PC-3 (cell line): ENCODE measurements at regions not wholly inside any gene's neighbourhood (a gene's known extent, or its start where the extent isn't known, plus 50 kb on each side); places are given as distances from the start of the nearest gene placed in this dataset.

ENCODE experiments used
- ATAC-seq: fragments of 200-7000 bp; cut with Tn5 transposase; 2 replicates; pipeline ENCODE4 v1.9.1; 2020; ENCODE audit warnings: mild to moderate bottlenecking, moderate library complexity
- BruUV-seq: library from RNA; stranded (reverse); fragments of 400-500 nt; replicated peaks from 2 replicates; lab custom pipeline; 2021; lab: Mats Ljungman, UMichigan
- CTCF ChIA-PET: fragments of 300-600 bp; sonication (Branson Sonifier 250); formaldehyde crosslinking; loops from one replicate; lab custom pipeline; 2022; ENCODE audit warnings: antibody characterized with exemption; lab: Charles Lee
- POLR2A ChIA-PET: fragments of 300-600 bp; sonication (Branson Sonifier 250); formaldehyde crosslinking; loops from one replicate; lab custom pipeline; 2022; ENCODE audit warnings: antibody characterized with exemption; ENCODE audit not compliant: unreplicated experiment; lab: Charles Lee
- DNase-seq: peaks from one replicate; pipeline ENCODE4 v3.0.0-alpha.2; 2015
- H2AFZ ChIP-seq: fragments of 300-600 bp; sonication (generic); 2 replicates; pipeline ENCODE4 v1.6.0; 2016; ENCODE audit warnings: antibody characterized with exemption, low read length
- H3F3A ChIP-seq: fragments of 300-600 bp; sonication (generic); one replicate; pipeline ENCODE4 v1.6.0; 2017; ENCODE audit warnings: antibody characterized with exemption, low read length, control low read depth, mild to moderate bottlenecking; ENCODE audit not compliant: unreplicated experiment
- H3K27ac ChIP-seq: fragments of 300-600 bp; sonication (generic); 2 replicates; pipeline ENCODE4 v1.5.1; 2016; ENCODE audit warnings: mild to moderate bottlenecking, low read length
- H3K27me3 ChIP-seq: fragments of 300-600 bp; sonication (generic); 2 replicates; pipeline ENCODE4 v1.6.1; 2016; ENCODE audit warnings: low read length, mixed read lengths
- H3K36me3 ChIP-seq: fragments of 300-600 bp; sonication (generic); 2 replicates; pipeline ENCODE4 v1.6.1; 2016; ENCODE audit warnings: low read depth, mixed run types, low read length, mixed read lengths
- H3K4me1 ChIP-seq: fragments of 300-600 bp; sonication (generic); 2 replicates; pipeline ENCODE4 v1.5.1; 2016; ENCODE audit warnings: low read length; ENCODE audit not compliant: insufficient read depth
- H3K4me2 ChIP-seq: fragments of 300-600 bp; sonication (generic); 2 replicates; pipeline ENCODE4 v1.6.0; 2016; ENCODE audit warnings: low read length
- H3K4me3 ChIP-seq: fragments of 300-600 bp; sonication (generic); 2 replicates; pipeline ENCODE4 v1.5.1; 2016; ENCODE audit warnings: mild to moderate bottlenecking, low read length, mixed read lengths
- H3K79me2 ChIP-seq: fragments of 300-600 bp; sonication (generic); 2 replicates; pipeline ENCODE4 v1.6.1; 2017; ENCODE audit warnings: low read length, mixed read lengths
- H3K9ac ChIP-seq: fragments of 300-600 bp; sonication (generic); 2 replicates; pipeline ENCODE4 v1.6.0; 2016; ENCODE audit warnings: mild to moderate bottlenecking, low read length
- H3K9me2 ChIP-seq: fragments of 300-600 bp; sonication (generic); replicated peaks from 2 replicates; pipeline ENCODE4 v1.6.1; 2016; ENCODE audit warnings: mixed run types, low read length, mixed read lengths
- H3K9me3 ChIP-seq: fragments of 300-600 bp; sonication (generic); 2 replicates; pipeline ENCODE4 v1.6.1; 2016; ENCODE audit warnings: low read length, mixed read lengths
- H4K20me1 ChIP-seq: fragments of 300-600 bp; sonication (generic); 2 replicates; pipeline ENCODE4 v1.6.1; 2016; ENCODE audit warnings: low read length, mixed read lengths
- EZH2 ChIP-seq: fragments of 300-600 bp; sonication (generic); IDR thresholded peaks from one replicate; pipeline ENCODE4 v1.6.1; 2017; ENCODE audit warnings: antibody characterized with exemption, mild to moderate bottlenecking, low read length; ENCODE audit not compliant: unreplicated experiment
- EZH2phosphoT487 ChIP-seq: fragments of 300-600 bp; sonication (generic); IDR thresholded peaks from 2 replicates; pipeline ENCODE4 v1.6.1; 2018; ENCODE audit warnings: mild to moderate bottlenecking, antibody characterized with exemption, low read length, borderline replicate concordance
- intact Hi-C: fragments of 100-400 bp; cut with micrococcal nuclease; formaldehyde crosslinking; loops from 2 replicates; pipeline ENCODE4 v1.9.0; 2023
- TF ChIP-seq, protein P1 (sequence below): fragments of 300-600 bp; sonication (generic); conservative IDR thresholded peaks from 2 replicates; pipeline ENCODE4 v1.5.1; 2017; ENCODE audit warnings: antibody characterized with exemption, low read depth, mild to moderate bottlenecking, low read length

DNA sequence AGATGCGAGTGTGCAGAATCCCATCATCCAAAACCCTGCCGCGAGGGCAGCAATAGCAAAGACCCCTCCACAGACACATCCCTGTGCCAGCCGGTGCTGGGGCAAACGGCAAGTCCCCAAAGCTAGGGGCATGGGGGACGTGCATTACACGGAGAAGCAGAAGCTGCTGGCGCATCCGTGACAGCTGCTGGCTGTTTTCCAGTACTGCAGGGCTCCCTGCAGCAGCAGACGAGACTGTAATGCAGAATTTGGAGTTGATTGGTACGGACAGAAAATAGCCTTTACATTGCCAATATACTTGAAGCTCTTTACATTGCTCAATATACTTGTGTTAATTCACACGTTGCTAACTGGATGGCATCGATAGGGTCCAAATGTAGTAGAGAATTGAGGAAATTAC lies 77.2 kb upstream of the TMTC4 start:
- ChIA-PET POLR2A (no interaction called here), CTCF (no interaction called here)
- Histone ChIP-seq H3K27ac (no peak overlapping the region), H3K27me3 (peaks cover 36% of the 10 kb centered on the region), H3K9me3 (no peaks in the 10 kb centered on the region), H3K9me2 (no peaks in the 10 kb centered on the region), H2AFZ (no peak overlapping the region), H3K4me2 (no peak overlapping the region), H4K20me1 (no peaks in the 10 kb centered on the region), H3K4me1 (no peaks in the 10 kb centered on the region), H3K79me2 (no peaks in the 10 kb centered on the region), H3F3A (no peaks in the 10 kb centered on the region), H3K4me3 (no peak overlapping the region), H3K36me3 (no peaks in the 10 kb centered on the region), H3K9ac (no peak overlapping the region)
- ATAC-seq (no peak), DNase-seq (no peak)
- no TSS peak for BruUV-seq
- TF ChIP-seq, protein P1, sequence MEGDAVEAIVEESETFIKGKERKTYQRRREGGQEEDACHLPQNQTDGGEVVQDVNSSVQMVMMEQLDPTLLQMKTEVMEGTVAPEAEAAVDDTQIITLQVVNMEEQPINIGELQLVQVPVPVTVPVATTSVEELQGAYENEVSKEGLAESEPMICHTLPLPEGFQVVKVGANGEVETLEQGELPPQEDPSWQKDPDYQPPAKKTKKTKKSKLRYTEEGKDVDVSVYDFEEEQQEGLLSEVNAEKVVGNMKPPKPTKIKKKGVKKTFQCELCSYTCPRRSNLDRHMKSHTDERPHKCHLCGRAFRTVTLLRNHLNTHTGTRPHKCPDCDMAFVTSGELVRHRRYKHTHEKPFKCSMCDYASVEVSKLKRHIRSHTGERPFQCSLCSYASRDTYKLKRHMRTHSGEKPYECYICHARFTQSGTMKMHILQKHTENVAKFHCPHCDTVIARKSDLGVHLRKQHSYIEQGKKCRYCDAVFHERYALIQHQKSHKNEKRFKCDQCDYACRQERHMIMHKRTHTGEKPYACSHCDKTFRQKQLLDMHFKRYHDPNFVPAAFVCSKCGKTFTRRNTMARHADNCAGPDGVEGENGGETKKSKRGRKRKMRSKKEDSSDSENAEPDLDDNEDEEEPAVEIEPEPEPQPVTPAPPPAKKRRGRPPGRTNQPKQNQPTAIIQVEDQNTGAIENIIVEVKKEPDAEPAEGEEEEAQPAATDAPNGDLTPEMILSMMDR = no peak
- TF ChIP-seq EZH2phosphoT487 (no peak), EZH2 (no peak)
- intact Hi-C loops = no loop called here

DNA sequence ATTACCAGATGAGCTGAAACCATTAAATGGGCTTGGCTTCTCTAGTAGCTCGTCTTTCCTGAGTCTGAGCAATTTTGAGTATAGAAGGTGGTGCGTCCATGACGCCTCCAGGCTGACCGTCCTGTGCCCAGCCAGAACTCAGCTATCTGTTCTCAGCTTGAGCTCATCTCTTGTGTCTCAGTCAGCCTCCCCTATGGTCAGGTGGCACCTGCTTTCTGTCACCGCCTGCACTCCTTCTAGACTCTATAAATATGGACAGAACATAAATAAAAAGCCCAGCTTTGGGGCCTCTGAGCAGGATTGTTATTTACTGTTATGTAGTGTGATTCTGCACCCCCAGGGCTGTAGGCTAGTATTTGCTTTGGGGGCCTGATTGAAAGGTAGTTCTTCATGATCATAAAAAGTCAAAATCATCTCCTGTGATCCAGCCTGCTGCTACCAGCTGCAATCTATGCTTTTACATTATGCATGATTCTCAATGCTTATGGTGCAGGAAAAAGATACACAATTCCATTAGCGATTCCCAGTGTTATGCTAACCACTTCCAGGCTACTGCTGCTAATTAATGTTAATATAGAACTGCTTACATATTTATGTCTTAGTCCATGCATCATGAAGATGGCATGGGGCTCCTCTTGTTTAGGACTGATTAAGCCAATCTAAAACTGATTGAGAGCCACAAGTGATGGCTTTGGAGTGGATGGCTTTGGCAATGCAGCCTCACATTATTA lies 72.5 kb upstream of the TMTC4 start:
- no peak overlapping the region for H3K27ac ChIP-seq
- peaks cover 30% of the 10 kb centered on the region for H3K27me3 ChIP-seq
- no peaks in the 10 kb centered on the region for H3K9me3 ChIP-seq
- ATAC-seq = no peak
- no peak for DNase-seq
- H3K9ac ChIP-seq = no peak overlapping the region
- TF ChIP-seq EZH2phosphoT487 (no peak), EZH2 (no peak)
- TF ChIP-seq, protein P1 = no peak
- H3K4me2 ChIP-seq = no peak overlapping the region
- CTCF ChIA-PET = no interaction called here
- H3K4me1 ChIP-seq = no peaks in the 10 kb centered on the region
- intact Hi-C loops = no loop called here
- no peak overlapping the region for H3K4me3 ChIP-seq
- no peaks in the 10 kb centered on the region for H3K9me2 ChIP-seq
- H3F3A ChIP-seq = no peaks in the 10 kb centered on the region
- H2AFZ ChIP-seq = no peak overlapping the region
- POLR2A ChIA-PET = no interaction called here
- no peaks in the 10 kb centered on the region for H4K20me1 ChIP-seq
- H3K36me3 ChIP-seq = no peaks in the 10 kb centered on the region
- BruUV-seq = no TSS peak
- no peaks in the 10 kb centered on the region for H3K79me2 ChIP-seq

DNA sequence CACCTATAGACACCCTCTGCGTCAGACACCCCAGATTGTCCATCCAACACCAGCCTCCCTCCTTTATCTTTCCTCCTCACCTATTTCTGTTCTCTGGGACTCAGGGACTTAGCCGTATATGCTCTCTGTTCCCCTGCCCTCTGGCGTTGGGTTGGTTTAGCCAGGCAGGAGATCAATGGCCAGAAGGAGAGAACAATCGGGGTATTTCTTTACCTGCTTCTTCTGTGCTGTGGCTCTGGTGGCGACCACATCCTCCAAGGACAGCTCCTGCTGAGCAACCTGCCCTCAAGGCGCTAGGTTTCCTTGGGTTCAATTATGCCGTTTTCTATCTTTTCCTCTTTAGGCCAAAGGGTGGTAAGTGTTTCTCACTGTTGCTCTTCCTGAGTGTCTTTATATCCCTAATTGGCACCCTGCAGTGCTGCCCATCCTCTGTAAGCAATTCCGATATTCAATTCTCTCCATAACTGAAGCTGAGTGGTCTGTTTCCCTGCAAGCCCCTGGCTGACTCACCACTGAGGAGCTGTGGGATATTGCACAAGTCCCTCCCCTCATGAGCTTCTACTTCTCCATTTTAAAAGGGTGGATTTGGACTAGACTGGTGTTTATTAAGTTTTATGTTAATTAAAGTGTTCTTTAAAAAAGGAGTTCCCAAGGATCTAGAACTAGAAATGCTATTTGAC lies 63.7 kb upstream of the TMTC4 start:
- CTCF ChIA-PET = no interaction called here
- Histone ChIP-seq H3K27me3 (no peaks in the 10 kb centered on the region), H3K36me3 (no peaks in the 10 kb centered on the region), H3K9me2 (no peaks in the 10 kb centered on the region), H3K9ac (no peak overlapping the region), H3K4me1 (no peaks in the 10 kb centered on the region), H4K20me1 (no peaks in the 10 kb centered on the region), H3K79me2 (no peaks in the 10 kb centered on the region), H3K4me3 (no peak overlapping the region), H3K27ac (no peak overlapping the region), H2AFZ (no peak overlapping the region), H3K9me3 (no peaks in the 10 kb centered on the region), H3F3A (no peaks in the 10 kb centered on the region), H3K4me2 (no peak overlapping the region)
- POLR2A ChIA-PET = no interaction called here
- ATAC-seq (no peak), DNase-seq (no peak)
- TF ChIP-seq, protein P1 = no peak
- TF ChIP-seq EZH2 = no peak
- TF ChIP-seq EZH2phosphoT487 = no peak
- intact Hi-C loops = no loop called here
- no TSS peak for BruUV-seq
